Dermis microvascular lymphatic vessel endothelial cell (primary cell): ENCODE measurements at regions not wholly inside any gene's neighbourhood (a gene's known extent, or its start where the extent isn't known, plus 50 kb on each side); places are given as distances from the start of the nearest gene placed in this dataset.
A peak's percentile ranks its signal among the peaks of the same experiment; 100 is the strongest.

ENCODE experiments used
- DNase-seq, 2 donors: peaks; one replicate each; pipeline versions ENCODE4 v3.0.0 to v3.0.0-alpha.2; 2010; ENCODE audit warnings: low read depth in 2 of 2

DNA sequence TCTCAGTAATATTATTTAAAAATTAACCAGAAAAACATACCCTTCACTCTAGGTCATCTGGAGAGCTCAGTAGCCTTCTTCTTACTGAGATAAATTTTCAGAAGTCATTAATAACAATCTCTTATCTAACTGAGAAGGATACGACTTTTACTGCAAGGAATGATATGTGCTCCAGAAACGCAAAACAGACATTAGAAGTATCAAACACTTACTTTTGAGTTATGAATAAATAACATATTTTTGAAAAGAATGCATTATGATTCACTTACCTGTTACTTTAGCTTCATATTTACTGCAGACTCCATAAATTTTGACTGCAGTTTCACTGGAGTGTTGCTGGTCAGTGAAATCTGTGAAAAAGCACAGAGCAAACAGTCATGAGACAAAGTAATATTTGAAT lies 668.7 kb upstream of the NRSN1 start:
- no peak for DNase-seq

DNA sequence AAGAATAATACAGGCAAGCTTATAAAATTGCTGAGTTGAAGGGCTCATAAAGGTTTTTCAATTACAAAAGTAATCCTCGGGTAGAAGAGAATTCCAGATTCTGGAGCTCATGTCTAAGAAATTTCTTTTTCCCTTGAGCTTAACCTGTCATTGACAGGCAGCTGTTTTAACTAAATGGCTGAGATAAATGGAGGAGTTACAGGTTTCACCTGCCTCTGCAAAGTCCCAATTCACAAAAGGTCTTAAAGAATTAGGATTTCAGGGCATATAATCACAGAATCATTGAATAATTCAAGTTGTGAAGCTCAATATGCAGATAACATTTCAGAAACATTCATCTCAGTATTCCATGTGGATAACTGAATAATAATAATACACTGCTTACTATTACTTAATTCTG lies 660.1 kb upstream of the NRSN1 start:
- DNase-seq, result no peak

DNA sequence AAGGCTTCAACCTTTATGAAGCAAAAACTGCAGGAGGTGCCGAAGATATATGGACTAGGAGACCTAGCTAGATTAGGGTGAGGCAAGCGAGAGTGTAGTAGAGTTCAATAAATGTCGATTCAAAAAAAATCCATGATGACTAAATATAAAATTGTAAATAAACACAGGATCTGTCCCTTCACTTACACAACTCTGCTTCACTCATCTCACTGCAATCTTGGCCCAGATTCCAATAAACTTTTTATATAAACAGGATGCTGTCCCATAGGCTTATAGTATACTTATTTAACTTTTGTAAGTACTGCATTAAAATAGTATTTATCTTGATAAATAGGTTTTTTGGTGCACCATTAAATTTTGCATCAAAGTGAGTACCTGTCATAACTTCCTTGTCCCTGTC lies 648.4 kb upstream of the NRSN1 start:
- no peak for DNase-seq

DNA sequence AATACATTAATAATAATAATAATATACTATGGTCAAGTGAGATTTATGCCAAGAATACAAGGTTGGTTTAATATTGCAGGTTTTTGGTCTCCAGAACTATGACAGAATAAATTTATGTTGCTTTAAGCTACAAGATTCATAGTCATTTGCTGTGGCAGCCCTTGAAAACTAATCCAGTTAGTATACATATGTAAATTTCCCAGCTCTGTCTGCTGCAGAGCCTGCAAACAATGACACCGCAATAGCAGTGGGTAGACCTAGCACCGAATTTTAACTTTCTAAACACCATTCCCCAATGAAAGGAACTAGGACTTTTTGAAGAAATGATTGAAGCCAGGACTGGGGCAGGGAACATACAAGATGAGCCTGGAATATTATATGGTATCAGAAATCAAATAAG lies 647.7 kb upstream of the NRSN1 start:
- no peak for DNase-seq

DNA sequence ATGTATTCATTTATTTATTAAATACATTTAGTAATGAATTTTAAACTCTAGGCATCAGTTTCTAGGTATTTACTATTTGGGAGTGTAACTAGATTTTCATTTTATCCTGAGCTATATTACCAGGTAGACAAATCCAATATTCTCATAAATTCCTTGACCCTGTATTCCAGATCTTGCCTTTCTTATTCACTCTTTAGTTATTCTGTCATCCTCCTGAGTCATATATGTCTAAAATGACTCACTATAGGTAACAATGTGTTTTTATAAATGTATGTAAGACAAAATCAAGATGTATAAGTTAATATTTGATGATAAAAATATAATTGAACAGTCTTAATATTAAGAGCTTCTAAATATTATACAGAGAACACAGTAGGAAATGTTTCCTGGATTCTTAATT lies 642.1 kb upstream of the NRSN1 start:
- no peak for DNase-seq

DNA sequence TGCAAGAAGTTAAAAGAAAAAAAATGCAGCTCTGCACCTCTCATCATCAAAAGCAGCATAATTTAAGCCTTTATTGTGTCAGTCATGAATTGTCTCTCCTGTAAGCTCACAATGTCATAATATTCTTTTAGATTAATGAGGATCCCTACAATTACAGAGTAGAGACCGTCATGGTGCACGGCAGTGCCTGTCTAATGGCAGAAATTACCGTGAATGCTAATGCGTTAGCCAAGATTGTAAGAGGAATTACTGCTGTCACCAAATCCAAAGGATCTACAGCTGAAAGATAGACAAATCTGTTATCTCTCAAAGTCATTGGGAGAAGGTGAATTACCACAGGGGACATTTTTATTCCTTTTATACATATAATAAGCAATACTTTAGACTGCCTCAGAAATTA lies 631.6 kb upstream of the NRSN1 start:
- no peak for DNase-seq

DNA sequence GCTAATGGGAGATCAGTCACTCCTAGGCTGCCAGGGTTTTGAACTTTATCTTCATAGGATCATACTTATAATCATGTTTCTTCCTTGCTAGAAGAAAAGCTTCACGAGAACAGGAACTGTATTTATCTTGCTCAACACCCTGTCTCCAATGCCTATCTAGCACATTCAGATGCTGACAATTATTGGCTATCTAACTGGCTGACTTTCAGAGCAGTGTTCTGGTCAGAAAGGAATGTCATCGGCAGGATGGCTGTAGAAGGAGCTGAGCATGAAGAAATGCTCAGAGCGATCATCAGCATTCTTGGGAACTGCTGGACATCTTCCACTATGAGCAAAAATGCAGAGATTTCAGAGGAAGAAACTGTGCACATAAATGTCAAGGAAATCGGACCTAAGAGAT lies 628.0 kb upstream of the NRSN1 start:
- DNase-seq, result no peak

DNA sequence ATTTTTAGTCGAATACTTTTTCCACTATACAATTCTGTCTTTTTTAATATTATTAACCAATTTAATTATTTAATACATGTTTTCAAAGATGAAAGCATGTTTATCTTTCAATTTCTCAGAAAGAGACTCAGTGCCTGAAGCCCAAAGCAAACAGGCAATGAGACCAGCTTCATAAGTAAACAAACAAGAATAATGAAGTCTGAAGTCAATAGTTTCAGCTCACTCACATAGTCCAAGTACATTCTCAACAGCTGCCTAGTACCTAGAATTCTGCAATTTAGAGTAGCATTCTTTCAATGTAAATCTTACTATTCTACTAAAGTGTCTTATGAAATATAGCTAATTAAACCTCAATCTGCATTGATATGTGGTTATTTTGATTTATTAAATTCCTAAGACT lies 626.5 kb upstream of the NRSN1 start:
- no peak for DNase-seq

DNA sequence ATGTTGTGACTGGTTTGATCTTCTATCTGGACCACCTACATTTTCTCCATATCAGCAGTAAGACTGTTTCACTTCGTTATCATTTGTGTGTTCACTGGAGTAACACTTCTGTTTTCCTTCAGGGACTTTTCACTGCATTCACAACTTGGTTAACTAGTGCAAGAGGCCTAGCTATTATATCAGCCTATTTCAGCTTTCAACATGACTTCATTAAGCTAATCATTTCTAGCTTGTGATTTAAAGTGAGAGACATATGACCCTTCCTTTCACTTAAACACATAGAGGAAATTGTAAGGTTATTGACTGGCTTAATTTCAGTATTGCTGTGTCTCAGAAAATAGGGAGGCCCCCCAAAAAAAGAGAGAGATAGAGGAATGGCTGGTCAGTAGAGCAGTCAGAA lies 622.8 kb upstream of the NRSN1 start:
- no peak for DNase-seq

DNA sequence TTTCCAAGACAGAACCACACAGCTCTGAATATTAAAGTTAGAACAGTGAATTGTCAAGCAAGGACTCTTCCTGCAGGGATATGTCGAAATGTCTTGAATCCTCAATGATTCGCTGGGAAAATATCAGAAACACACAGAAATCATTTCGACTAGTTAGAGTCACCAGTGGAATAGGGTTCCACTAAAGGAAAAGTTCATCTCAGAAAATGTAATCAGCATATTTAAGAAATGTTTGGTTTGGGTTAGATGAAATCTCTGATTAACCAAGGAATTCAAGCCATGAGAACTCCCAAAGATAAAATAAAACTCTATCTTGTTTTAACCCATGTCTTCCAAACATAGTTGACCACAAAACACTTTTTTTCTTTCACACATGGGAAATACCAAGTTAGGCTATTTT lies 621.0 kb upstream of the NRSN1 start:
- no peak for DNase-seq

DNA sequence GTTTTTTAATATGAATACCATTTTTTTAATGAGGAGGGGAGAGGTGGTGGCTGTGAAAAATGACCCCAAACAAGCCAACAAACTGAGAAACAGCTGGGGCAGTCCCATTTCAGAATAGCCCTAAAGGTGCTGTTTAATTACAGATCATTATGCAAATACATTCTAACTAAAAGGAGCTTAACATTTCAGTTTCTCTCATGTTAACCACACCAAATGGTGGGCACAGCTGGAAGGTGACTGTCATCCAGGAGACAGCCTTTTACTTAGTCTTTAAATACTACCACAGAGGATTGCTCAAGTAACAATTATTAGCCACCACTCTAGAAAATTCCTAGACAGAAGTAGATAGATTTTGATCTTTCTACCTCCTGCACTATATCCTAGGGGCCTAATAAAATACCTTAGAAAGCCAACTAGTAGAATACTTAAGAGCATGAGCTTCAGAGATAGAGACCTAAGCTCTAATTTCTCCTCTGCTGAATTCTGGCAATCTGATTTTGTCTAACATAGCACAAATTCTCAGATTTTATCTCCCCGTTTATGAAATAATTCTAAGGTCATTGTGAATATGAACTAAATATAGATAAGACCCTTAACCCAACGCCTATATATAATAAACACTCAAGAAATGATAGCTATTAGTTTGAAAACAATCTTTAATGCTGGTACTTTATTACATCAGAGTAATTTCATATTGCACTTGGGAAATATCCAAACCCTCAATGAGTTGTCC lies 615.1 kb upstream of the NRSN1 start:
- no peak for DNase-seq

DNA sequence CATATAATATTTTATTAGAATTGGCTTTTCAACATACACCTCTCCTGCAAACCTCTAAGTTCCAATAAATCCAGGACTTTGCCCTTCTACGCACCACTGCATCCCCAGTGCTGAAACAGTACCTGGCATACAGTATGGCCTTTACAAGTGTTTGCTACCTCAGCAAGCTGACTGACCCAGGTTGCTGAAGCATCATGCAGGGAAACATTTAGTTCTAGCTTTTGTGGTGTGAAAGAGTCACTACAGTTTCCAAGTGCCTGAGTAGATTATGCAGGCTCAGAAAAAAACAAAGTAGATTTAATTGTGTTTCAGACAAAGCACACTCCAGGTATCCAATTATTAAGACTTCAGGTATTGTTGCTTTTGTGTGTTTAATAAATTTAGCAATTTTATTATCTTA lies 614.2 kb upstream of the NRSN1 start:
- DNase-seq, result no peak

DNA sequence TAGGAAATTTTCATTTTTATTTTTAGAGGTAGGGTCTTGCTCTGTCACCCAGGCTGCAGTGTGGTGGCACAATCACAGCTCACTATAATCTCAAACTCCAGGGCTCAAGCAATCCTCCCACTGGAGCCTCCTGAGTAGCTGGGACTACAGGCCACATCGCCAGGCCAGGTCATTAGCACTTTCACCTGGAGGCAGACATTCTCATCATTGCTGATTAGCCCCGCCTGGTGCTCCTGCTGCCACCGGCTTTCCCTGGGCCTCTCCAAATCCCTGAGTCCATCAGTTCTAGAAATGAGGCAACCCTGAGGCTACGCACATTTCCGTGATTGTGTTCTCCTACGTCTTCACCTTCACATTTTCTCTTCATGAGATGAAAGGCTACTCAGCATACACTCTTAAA lies 607.7 kb upstream of the NRSN1 start:
- DNase-seq, result no peak

DNA sequence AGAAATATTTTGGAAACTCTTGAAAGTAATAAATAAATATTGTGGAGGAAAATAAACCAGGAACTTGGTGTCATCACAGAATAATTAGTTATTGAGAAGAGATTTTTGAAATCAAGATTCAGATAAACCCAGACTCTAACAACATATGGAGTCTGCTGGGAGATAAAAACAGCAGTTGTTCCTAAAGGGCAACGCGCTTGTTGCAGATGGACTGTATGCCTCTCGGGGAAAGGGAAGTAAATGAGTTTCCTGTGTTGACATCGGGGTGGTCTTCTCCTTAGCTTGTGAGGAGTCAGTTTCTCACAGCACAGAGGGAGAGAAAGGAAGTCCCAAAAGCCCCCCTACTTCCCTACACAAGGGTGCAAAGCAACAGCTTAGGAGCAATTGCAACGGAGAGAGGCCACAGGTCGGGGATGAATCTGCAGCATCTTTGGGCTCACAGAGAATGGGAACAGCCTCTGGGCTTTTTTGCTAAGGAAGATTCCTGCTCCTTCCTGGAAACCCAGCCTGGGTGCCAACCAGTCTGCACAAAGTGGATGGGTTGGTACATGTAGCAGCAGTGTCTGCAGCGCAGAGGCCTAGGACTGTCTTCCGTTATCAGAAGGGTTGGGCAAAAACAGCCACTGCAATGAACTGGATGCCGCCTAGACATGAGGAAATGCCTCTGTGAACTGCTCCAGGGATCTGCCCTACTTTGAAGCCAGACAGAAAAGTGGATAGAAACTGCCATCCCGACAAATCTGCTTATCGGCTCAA lies 603.0 kb upstream of the NRSN1 start:
- DNase-seq, result no peak

DNA sequence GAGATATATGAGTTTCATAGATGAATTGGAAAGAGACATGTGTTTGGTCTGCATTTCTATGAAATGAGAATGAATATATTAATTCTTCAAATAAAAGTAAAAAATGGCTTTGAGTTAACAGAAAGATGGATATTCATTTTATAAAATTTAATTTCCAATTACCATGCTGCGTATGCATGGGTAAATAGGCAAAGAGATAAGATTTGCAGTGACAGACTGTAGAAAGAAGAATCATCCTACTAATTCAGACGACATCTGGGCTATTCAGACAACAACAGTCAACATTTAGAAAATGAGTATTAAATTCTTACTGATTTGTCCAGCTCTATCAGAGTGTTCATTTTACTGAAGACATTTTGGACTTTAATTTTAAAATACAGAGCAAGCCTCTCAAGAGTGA lies 602.2 kb upstream of the NRSN1 start:
- no peak for DNase-seq

DNA sequence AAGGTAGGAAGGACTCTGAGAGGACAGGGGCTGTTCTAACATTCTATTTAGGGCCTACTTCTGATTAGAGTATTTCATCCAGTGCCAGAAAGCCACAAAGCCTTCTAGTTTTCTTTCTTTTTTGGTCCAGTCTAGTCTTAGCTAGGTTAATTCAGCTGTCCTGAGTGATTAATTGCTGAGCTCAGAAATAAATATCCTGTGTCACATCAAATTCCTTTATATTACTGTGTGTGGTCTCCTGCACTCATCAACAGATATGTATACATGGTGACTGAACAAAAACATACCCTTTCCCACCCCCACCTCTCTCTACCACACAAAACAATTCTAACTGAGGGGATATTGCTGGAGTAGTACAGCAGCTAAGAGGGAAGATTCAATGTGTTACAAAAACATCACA lies 601.5 kb upstream of the NRSN1 start:
- no peak for DNase-seq

DNA sequence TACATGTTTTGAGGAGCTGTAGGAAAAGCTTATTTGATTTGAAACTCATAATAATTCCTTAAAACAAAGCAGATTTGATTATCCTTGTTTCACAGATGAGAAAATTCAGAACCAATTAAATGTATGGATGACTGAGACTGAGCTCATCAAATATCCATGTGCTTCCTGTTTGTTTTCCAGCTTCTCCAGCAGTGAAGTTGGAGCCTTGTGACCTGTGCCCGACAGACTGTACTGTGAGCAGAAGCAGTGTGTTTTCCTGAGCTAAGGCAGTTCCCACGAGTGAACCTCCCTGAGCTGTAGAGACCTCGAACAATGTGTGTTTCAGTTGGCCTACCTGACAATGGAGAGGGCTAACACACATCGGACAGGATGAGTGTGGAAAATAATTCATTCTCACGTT lies 599.5 kb upstream of the NRSN1 start:
- peak in 1 of 2 donors; percentile 36 for DNase-seq

DNA sequence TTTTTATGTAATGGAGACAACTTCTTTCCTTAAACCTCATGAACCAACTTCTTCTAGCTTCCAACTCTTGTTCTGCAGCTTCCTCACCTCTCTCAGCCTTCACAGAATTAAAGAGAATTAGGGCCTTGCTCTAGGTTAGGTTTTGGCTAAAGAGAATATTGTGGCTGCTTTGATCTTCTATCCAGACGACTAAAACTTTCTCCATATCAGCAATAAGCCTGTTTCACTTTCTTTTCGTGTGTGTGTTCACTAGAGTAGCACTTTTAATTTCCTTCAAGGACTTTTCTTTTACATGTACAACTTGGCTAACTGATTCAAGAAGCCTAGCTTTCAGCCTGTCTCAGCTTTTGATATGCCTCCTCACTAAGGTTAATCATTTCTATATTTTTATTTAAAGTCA lies 596.1 kb upstream of the NRSN1 start:
- DNase-seq, result no peak

DNA sequence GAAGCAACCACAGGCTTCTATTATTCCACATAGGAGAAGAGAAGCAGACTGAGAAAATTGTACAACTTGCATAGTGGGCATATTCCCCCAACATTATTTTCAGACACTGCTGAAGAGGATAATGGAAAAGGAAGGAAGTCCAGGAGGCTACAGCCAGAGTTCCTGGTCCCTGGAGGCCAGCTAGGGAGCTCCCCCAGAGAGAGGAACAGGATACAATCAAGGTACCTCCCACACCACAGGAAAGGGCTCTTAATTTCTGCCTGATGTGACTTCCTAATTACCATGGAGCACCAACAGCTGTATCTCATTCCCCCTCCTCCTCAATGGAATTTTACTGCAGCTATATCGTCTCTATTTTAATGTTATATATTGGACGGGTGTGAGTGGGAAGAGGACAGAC lies 594.3 kb upstream of the NRSN1 start:
- DNase-seq, result no peak

DNA sequence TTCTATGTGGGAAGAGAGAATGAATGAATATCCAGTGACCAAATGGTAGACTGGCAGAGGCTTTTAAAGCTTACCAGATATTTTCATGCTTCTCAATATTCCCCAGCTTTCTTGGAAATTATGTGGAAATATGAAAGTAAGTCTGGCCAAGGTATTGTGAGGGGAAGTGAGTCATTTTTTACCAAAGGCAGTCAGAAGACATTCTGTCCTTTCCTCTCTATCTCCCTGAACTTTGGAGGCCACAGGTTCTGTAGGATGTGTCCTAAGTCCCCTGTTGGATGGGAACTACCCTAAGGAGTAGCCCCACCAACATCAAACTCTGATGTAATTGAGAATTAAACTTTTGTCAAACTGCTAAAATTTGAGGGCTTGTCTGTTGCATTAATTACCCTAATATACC lies 593.8 kb upstream of the NRSN1 start:
- no peak for DNase-seq

DNA sequence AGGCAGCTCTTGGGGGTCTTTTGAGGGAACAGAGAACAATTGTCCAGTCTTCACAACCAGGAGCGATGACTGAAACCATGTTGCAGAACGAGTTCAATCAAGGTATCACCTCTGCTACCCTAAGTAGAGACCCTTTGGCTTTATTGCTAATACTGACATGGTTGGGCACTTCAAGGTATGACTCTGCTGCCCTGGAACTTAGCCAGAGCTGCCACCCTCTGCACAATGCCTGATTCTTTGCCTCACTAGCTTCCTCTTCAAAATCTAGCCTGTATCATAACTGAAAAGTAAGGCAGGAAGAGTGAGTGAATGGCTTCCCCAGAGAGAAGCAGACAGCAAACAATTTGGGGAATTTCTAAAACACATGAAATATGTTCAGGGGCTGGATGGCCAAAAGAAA lies 592.7 kb upstream of the NRSN1 start:
- DNase-seq, result no peak

DNA sequence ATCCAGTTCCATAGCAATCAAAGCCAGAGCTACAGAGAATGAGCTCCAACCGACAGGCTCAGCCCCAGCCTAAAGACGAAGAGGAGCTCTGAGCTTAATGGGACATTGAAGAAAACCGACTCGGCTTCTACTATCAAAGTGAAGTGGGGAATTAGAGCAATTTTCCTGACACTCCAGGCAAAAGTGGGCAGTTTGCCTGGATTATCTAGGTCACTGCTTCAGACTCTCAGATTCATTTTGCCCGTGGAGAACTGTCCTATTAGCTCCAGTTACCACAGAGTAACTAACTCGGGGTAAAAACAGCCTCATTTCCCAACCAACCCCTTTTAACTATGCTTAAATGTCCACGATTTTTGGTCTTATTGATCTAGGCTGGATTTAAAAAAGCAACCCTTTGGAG lies 592.1 kb upstream of the NRSN1 start:
- no peak for DNase-seq

DNA sequence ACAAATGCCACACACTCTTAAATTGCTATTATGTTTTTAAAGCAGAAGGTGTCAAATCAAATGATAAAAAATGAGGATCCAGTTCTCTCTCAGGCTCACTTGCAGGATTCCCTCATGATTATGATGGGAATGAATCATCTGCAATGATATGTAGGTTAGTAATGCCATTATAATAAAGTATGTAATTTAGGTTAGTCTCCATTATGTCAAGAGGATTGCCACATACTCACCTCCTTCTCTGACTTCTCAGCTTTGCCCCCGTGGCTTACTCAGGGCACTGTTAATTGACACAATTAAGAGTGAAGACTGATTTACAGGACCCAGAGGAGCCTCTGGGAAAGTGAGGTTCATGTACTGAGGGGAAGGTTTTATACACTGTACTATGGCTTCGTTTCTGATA lies 591.7 kb upstream of the NRSN1 start:
- no peak for DNase-seq

DNA sequence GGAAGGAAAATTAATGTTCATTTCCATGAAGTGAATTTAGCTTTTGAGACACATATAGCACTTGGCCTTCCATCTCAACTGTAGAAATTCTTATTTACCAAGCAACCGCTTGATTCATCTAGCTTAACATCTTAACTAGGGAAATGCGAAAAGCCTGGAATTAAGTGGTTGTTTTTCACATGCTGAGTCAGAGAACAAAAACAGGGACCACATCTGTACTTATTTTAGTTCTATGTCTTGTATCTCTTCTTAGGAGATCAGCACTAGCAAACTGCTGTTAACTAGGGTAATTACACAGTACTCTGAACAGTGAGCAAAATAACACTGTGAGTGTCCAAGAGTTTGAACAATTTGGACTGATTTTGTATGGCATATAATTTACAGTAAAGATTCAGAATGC lies 590.9 kb upstream of the NRSN1 start:
- DNase-seq, result no peak
